Heart left ventricle (tissue), 16 donors: ENCODE measurements at regions not wholly inside any gene's neighbourhood (a gene's known extent, or its start where the extent isn't known, plus 50 kb on each side); places are given as distances from the start of the nearest gene placed in this dataset.
A peak's percentile ranks its signal among the peaks of the same experiment; 100 is the strongest.
"Not testable (repeated sequence)": the region's sequence is repeated elsewhere in the genome, so short reads cannot be mapped to it uniquely, and the experiment has no call there.

Experiments
- ATAC-seq, 4 donors: fragments of 200-7000 bp; cut with Tn5 transposase; one replicate each; pipeline ENCODE4 v1.9.1; 2020 to 2022; ENCODE audit warnings: moderate library complexity in 4 of 4, mild to moderate bottlenecking in 3 of 4, moderate number of reproducible peaks in 1 of 4
- DNase-seq, 5 donors: peaks; one replicate each; pipeline ENCODE4 v3.0.0-alpha.2; 2020
- H3K27ac ChIP-seq, 12 donors: fragments of 200-600 bp; sonication (generic) in 4 of 12; one replicate each; pipeline versions ENCODE4 v1.5.0 to v1.8.0; 2016 to 2022; ENCODE audit warnings: mild to moderate bottlenecking in 2 of 12
- H3K27me3 ChIP-seq, 9 donors: fragments of 200-600 bp; sonication (generic) in 2 of 9; one replicate each; pipeline versions ENCODE4 v1.5.1 to v1.8.0; 2016 to 2022; ENCODE audit warnings: mild to moderate bottlenecking in 3 of 9
- H3K36me3 ChIP-seq, 9 donors: fragments of 200-600 bp; sonication (generic) in 2 of 9; one replicate each; pipeline versions ENCODE4 v1.5.0 to v1.8.0; 2018 to 2022; ENCODE audit warnings: mild to moderate bottlenecking in 2 of 9
- H3K4me1 ChIP-seq, 12 donors: fragments of 200-600 bp; sonication (generic) in 4 of 12; one replicate each; pipeline versions ENCODE4 v1.5.0 to v1.8.0; 2016 to 2022; ENCODE audit warnings: mild to moderate bottlenecking in 3 of 12
- H3K4me3 ChIP-seq, 12 donors: fragments of 200-600 bp; sonication (generic) in 4 of 12; one replicate each; pipeline versions ENCODE4 v1.5.0 to v1.8.0; 2017 to 2022; ENCODE audit warnings: mild to moderate bottlenecking in 9 of 12, moderate library complexity in 4 of 12
- H3K9me3 ChIP-seq, 12 donors: fragments of 200-600 bp; sonication (generic) in 4 of 12; one replicate each; pipeline versions ENCODE4 v1.5.0 to v1.8.0; 2016 to 2022; ENCODE audit warnings: mild to moderate bottlenecking in 1 of 12
- POLR2A ChIP-seq, 2 donors: fragments of 450-650 bp; IDR thresholded peaks; one replicate each; pipeline ENCODE4 v1.6.1; 2017; ENCODE audit warnings: antibody characterized with exemption in 2 of 2, mild to moderate bottlenecking in 2 of 2, moderate library complexity in 2 of 2
- WGBS, 4 donors: extraction: QIAGEN DNeasy Blood & Tissue Kit in 2 of 4; methylation state at CpG; one replicate each; pipeline versions ENCODE4 v1.1.5 to v1.1.7; 2013 to 2018; 5-methylcytosine and 5-hydroxymethylcytosine counted together
- intact Hi-C, 10 donors: fragments of 100-400 bp; cut with DNase I; formaldehyde crosslinking; loops; one replicate each; pipeline versions ENCODE4 v1.11.1 to v1.14.2; 2022
- TF ChIP-seq, protein P1 (sequence below), 12 donors: fragments of 200-600 bp; sonication (generic) in 4 of 12; IDR thresholded peaks; one replicate each; pipeline versions ENCODE4 v1.5.0 to v1.8.0; 2018 to 2022; ENCODE audit warnings: antibody characterized with exemption in 12 of 12, mild to moderate bottlenecking in 5 of 12
- donor health status: ischemic (EF 13 %, LVEDD 7.1; RV severe dilation, severe dysfunction).
- donor health status: healthy with polysubstance abuse.
- donor health status: DM: no; HTN: yes; CAD: no.
- donor health status: DM: no; HTN: no; CAD: no.
- donor health status: ischemic (EF 25% LVEDD 6.9; RV normal size, moderate dysfunction).
- donor health status: ischemic (EF 25% LVEDD 5.7; RV mildly dilated, moderate dysfunction).
- donor health status: healthy.
- donor health status: DM: yes; HTN: yes; CAD: no.
- donor health status: ischemic (EF 35%, LVEDD 5.7; RV mildly dilated, moderate dysfunction).
- donor health status: nonischemic (EF 11% LVEDD 7.7; RV severe dilation, severe dysfunction).
- donor health status: DM: yes; HTN: yes; CAD: no.
- donor health status: PGD.
- donor health status: ischemic (EF 29% LVEDD 5.4; RV normal size, mild dysfunction).
- donor health status: nonischemic (EF 23%, LVEDD 6.1; RV moderate dilation, normal function).

- no peaks in the 10 kb centered on the region for H3K36me3 ChIP-seq
- TF ChIP-seq POLR2A (IDR thresholded peaks at IDR 0.05): no peak
- TF ChIP-seq, protein P1, sequence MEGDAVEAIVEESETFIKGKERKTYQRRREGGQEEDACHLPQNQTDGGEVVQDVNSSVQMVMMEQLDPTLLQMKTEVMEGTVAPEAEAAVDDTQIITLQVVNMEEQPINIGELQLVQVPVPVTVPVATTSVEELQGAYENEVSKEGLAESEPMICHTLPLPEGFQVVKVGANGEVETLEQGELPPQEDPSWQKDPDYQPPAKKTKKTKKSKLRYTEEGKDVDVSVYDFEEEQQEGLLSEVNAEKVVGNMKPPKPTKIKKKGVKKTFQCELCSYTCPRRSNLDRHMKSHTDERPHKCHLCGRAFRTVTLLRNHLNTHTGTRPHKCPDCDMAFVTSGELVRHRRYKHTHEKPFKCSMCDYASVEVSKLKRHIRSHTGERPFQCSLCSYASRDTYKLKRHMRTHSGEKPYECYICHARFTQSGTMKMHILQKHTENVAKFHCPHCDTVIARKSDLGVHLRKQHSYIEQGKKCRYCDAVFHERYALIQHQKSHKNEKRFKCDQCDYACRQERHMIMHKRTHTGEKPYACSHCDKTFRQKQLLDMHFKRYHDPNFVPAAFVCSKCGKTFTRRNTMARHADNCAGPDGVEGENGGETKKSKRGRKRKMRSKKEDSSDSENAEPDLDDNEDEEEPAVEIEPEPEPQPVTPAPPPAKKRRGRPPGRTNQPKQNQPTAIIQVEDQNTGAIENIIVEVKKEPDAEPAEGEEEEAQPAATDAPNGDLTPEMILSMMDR (IDR thresholded peaks at IDR 0.05): no peak
- peaks cover 0 to 4% (median 0%) of the 10 kb centered on the region in 12 donors for H3K9me3 ChIP-seq
- H3K4me3 ChIP-seq: no peak overlapping the region
- no peaks in the 10 kb centered on the region for H3K4me1 ChIP-seq
- DNase-seq (no peak), ATAC-seq (no peak)
- no peak overlapping the region for H3K27ac ChIP-seq
- 65 to 75% (median 72%) methylated on average over 3 of the region's 3 CpGs for WGBS, 4 donors
- H3K27me3 ChIP-seq: peaks cover 0 to 4% (median 0%) of the 10 kb centered on the region in 9 donors
- intact Hi-C loops: no loop called here
Measured at GRCh38 chr15:84391191-84391590, 155.6 kb downstream of the GOLGA6L4 start.

- H3K36me3 ChIP-seq, H3K4me1 ChIP-seq, H3K27me3 ChIP-seq, ATAC-seq, intact Hi-C loops, H3K4me3 ChIP-seq, H3K9me3 ChIP-seq, H3K27ac ChIP-seq: not testable (repeated sequence)
- peak in 2 of 5 donors; percentile 7 to 14 for DNase-seq
- WGBS, 4 donors: 88 to 93% (median 91%) methylated on average over 7 of the region's 7 CpGs
Measured at GRCh38 chr15:84392020-84392419, 156.4 kb downstream of the GOLGA6L4 start.

GRCh38 chr15:84393386-84393936 is 157.9 kb downstream of the GOLGA6L4 start:
- H3K9me3 ChIP-seq, intact Hi-C loops, H3K4me1 ChIP-seq, H3K36me3 ChIP-seq, H3K4me3 ChIP-seq, H3K27me3 ChIP-seq, H3K27ac ChIP-seq: not testable (repeated sequence)
- ATAC-seq (peak in 1 of 4 donors; percentile 24), DNase-seq (peak in 3 of 5 donors; percentile 10 to 19 (median 10))
- 58 to 72% (median 71%) methylated on average over 5 to 8 of the region's 8 CpGs for WGBS, 4 donors

- H3K27me3 ChIP-seq, H3K9me3 ChIP-seq, H3K4me1 ChIP-seq, ATAC-seq, H3K36me3 ChIP-seq, H3K4me3 ChIP-seq, H3K27ac ChIP-seq, intact Hi-C loops: not testable (repeated sequence)
- DNase-seq: peak in 2 of 5 donors; percentile 2 to 8
- WGBS, 4 donors: 84 to 100% (median 88%) methylated on average over 1 to 5 of the region's 5 CpGs
Measured at GRCh38 chr15:84393966-84394365, 158.4 kb downstream of the GOLGA6L4 start.

DNA sequence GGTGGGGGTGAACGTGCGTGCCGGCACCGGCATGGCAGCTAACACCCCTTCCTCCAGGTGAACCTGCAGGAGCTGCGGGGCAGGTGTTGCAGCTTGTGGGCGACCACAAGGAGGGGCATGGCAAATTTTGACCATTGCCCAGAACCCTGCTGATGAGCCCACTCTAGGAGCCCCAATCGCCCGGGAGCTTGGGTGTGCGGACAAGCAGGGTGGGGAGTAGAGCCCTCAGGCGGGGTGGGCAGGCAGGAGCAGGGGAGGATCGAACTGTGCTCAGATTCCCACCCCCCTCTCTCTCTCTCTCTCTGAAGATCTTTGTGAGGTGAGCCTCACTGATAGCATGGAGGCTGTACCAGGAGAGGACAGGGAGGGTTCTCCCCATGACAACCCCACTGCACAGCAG is 159.8 kb downstream of the GOLGA6L4 start:
- 73 to 94% (median 84%) methylated on average over 2 to 11 of the region's 11 CpGs for WGBS, 4 donors
- H3K4me1 ChIP-seq, H3K9me3 ChIP-seq, intact Hi-C loops, H3K27me3 ChIP-seq, H3K27ac ChIP-seq, ATAC-seq, H3K36me3 ChIP-seq, H3K4me3 ChIP-seq: not testable (repeated sequence)
- DNase-seq: peak in 2 of 5 donors; percentile 11 to 18

DNA sequence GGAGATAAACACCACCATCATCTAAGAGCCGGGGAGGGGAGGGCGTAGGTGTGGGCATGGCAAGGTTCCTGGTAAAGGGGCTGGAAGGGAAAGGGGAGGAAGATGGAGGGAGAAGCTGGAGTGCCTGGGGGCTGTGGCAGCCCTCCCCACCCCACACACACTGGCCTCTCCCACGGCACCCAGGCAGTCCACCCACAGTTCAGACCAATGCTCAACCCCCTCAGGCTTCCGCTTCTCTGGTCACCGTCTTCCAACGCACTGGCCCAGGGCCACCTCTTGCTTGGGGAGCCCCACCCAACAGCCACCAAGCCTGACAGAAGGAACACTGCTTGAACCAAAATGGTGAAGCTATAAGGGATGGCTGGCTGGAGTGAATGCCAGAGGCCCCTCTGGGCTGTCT is 160.3 kb downstream of the GOLGA6L4 start:
- H3K36me3 ChIP-seq, H3K9me3 ChIP-seq, ATAC-seq, intact Hi-C loops, H3K4me3 ChIP-seq, H3K4me1 ChIP-seq, H3K27ac ChIP-seq, H3K27me3 ChIP-seq: not testable (repeated sequence)
- DNase-seq: peak in 3 of 5 donors; percentile 7 to 25 (median 9)
- 64 to 92% (median 74%) methylated on average over 6 of the region's 6 CpGs for WGBS, 4 donors

DNA sequence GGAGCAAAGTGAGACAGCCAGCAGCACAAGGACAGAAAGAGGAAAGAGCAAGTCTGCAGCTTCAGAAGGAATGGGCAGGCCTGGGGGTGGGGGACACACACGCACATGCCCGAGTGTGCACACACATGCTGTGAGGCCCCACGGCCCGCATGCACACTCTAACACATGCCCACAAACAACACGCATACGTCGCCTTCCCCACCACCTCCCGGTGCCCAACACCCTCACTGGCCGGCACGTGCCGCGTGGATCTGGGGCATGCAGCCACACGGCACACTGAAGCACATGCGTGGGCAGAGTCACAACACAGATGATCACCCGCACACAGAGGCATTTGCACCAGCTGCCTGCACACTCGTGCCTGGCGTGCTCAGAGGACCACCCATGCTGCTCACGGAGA is 161.5 kb downstream of the GOLGA6L4 start:
- H3K9me3 ChIP-seq, H3K4me3 ChIP-seq, H3K4me1 ChIP-seq, H3K27ac ChIP-seq, H3K27me3 ChIP-seq, H3K36me3 ChIP-seq, ATAC-seq, intact Hi-C loops: not testable (repeated sequence)
- peak in 2 of 5 donors; percentile 7 to 37 for DNase-seq
- WGBS, 4 donors: 89 to 93% (median 92%) methylated on average over 13 to 16 of the region's 18 CpGs; no CpG with 5 or more reads in 1 of the 4 donors

GRCh38 chr15:84398087-84398486 is 162.5 kb downstream of the GOLGA6L4 start:
- H3K9me3 ChIP-seq, H3K36me3 ChIP-seq, H3K4me1 ChIP-seq, H3K27ac ChIP-seq, DNase-seq, H3K27me3 ChIP-seq, ATAC-seq, intact Hi-C loops, H3K4me3 ChIP-seq: not testable (repeated sequence)
- 74 to 96% (median 86%) methylated on average over 3 to 4 of the region's 4 CpGs for WGBS, 4 donors
